Endothelial cell of umbilical vein (primary cell): ENCODE measurements at regions not wholly inside any gene's neighbourhood (a gene's known extent, or its start where the extent isn't known, plus 50 kb on each side); places are given as distances from the start of the nearest gene placed in this dataset.

Experiments
- BruUV-seq: library from RNA; stranded (reverse); fragments of 400-500 nt; replicated peaks from 2 replicates; lab custom pipeline; 2021; lab: Mats Ljungman, UMichigan
- CTCF ChIA-PET: fragments of 300-600, 350-600 bp; sonication (Branson Sonifier 250); formaldehyde crosslinking; loops from one replicate; lab custom pipeline; 2021; ENCODE audit warnings: antibody characterized with exemption, inconsistent platforms; lab: Charles Lee
- POLR2A ChIA-PET: fragments of 300-600, 350-600 bp; sonication (Branson Sonifier 250); formaldehyde crosslinking; loops from one replicate; lab custom pipeline; 2021; ENCODE audit warnings: antibody characterized with exemption, inconsistent platforms; lab: Charles Lee
- DNase-seq: peaks from one replicate; pipeline ENCODE4 v3.0.0-alpha.2; 2011; ENCODE audit warnings: low read depth, low spot score
- FAIRE-seq: peaks from 2 replicates; lab custom pipeline; 2011; peaks lifted over from hg19 to GRCh38; lab: Jason Lieb, UNC
- H2AFZ ChIP-seq: 2 replicates; pipeline ENCODE4 v1.6.0; 2012; ENCODE audit warnings: low read depth, low read length, control low read depth, inconsistent platforms
- H3K27ac ChIP-seq: 2 replicates; pipeline ENCODE4 v1.5.1; 2011; ENCODE audit warnings: low read depth, mild to moderate bottlenecking, control low read depth, low read length, moderate library complexity; ENCODE audit not compliant: insufficient read depth
- H3K27me3 ChIP-seq, 2 experiments: 2 replicates each; pipeline versions ENCODE4 v1.6.0 to v1.6.1; 2011; ENCODE audit warnings: low read length in 2 of 2, mixed read lengths in 1 of 2; ENCODE audit not compliant: control insufficient read depth in 2 of 2, insufficient read depth in 2 of 2
- H3K36me3 ChIP-seq, 2 experiments: 2 replicates in 1 of 2; 3 replicates in 1 of 2; pipeline ENCODE4 v1.5.1; 2011; ENCODE audit warnings: low read length in 2 of 2, mild to moderate bottlenecking in 1 of 2, moderate library complexity in 1 of 2; ENCODE audit not compliant: control insufficient read depth in 2 of 2, insufficient read depth in 2 of 2; ENCODE audit errors: extremely low read depth in 1 of 2
- H3K4me1 ChIP-seq: 3 replicates; pipeline ENCODE4 v1.5.1; 2011; ENCODE audit warnings: mild to moderate bottlenecking, low read length; ENCODE audit not compliant: control insufficient read depth, insufficient read depth; ENCODE audit errors: extremely low read depth
- H3K4me2 ChIP-seq: 2 replicates; pipeline ENCODE4 v1.6.1; 2011; ENCODE audit warnings: low read length, control low read depth, mixed read lengths; ENCODE audit not compliant: insufficient read depth
- H3K4me3 ChIP-seq, 3 experiments: fragments of 200-600 bp in 1 of 3; sonication (generic), shearing (Covaris generic) in 1 of 3; replicated peaks in 1 of 3; 2 replicates each; pipeline ENCODE4 v1.5.1; 2011 to 2016; ENCODE audit warnings: control low read depth in 3 of 3, low read length in 3 of 3, mild to moderate bottlenecking in 2 of 3, inconsistent platforms in 1 of 3, low read depth in 1 of 3, moderate library complexity in 1 of 3; ENCODE audit not compliant: insufficient read depth in 1 of 3
- H3K79me2 ChIP-seq: 2 replicates; pipeline ENCODE4 v1.6.0; 2012; ENCODE audit warnings: low read length, inconsistent platforms; ENCODE audit not compliant: control insufficient read depth, insufficient read depth
- H3K9ac ChIP-seq: replicated peaks from 2 replicates; pipeline ENCODE3; 2011; ENCODE audit warnings: low read length, control low read depth; ENCODE audit not compliant: insufficient read depth; ENCODE audit errors: extremely low read depth
- H3K9me1 ChIP-seq: replicated peaks from 3 replicates; pipeline ENCODE4 v1.6.0; 2011; ENCODE audit warnings: mild to moderate bottlenecking, low read length; ENCODE audit not compliant: control insufficient read depth, insufficient read depth; ENCODE audit errors: extremely low read depth
- H3K9me3 ChIP-seq: replicated peaks from 2 replicates; pipeline ENCODE4 v1.5.1; 2012; ENCODE audit warnings: low read length, inconsistent platforms; ENCODE audit not compliant: control insufficient read depth, insufficient read depth
- H4K20me1 ChIP-seq: replicated peaks from 2 replicates; pipeline ENCODE3; 2011; ENCODE audit warnings: mild to moderate bottlenecking, low read length; ENCODE audit not compliant: control insufficient read depth, insufficient read depth; ENCODE audit errors: extremely low read depth
- EZH2 ChIP-seq: IDR thresholded peaks from 2 replicates; pipeline ENCODE4 v1.6.1; 2012; ENCODE audit warnings: borderline replicate concordance, low read depth, mild to moderate bottlenecking, moderate library complexity, low read length, inconsistent platforms; ENCODE audit not compliant: severe bottlenecking
- FOS ChIP-seq: IDR thresholded peaks from 2 replicates; pipeline ENCODE4 v1.6.1; 2011; ENCODE audit warnings: mild to moderate bottlenecking, low read length, moderate library complexity, borderline replicate concordance; ENCODE audit not compliant: insufficient read depth
- GATA2 ChIP-seq: IDR thresholded peaks from 2 replicates; pipeline ENCODE4 v1.7.0; 2011; ENCODE audit warnings: low read depth, mild to moderate bottlenecking, moderate library complexity, mixed read lengths, low read length; ENCODE audit not compliant: insufficient read length, insufficient read depth
- JUN ChIP-seq: IDR thresholded peaks from 2 replicates; pipeline ENCODE4 v1.6.1; 2011; ENCODE audit warnings: borderline replicate concordance, low read depth; ENCODE audit not compliant: insufficient read length, insufficient read depth
- MYC ChIP-seq: IDR thresholded peaks from one replicate; pipeline ENCODE4 v1.6.1; 2011; ENCODE audit warnings: mild to moderate bottlenecking, low read depth, low read length
- POLR2A ChIP-seq: IDR thresholded peaks from 2 replicates; pipeline ENCODE4 v1.6.1; 2012; ENCODE audit warnings: low read depth, mild to moderate bottlenecking, control low read depth, low read length
- POLR2AphosphoS5 ChIP-seq: IDR thresholded peaks from 2 replicates; pipeline ENCODE4 v1.6.1; 2012; ENCODE audit warnings: low read depth, mild to moderate bottlenecking, control low read depth, low read length, moderate library complexity; ENCODE audit not compliant: insufficient read depth
- dilution Hi-C: fragments of 300-500 bp; cut with MboI; formaldehyde crosslinking; loops from one replicate; pipeline ENCODE4 v1.15.0; 2019; ENCODE audit warnings: low sequenced_read_pairs; ENCODE audit not compliant: extremely low pct_ligation_motif_present
- intact Hi-C: fragments of 100-400 bp; cut with micrococcal nuclease; formaldehyde crosslinking; loops from one replicate; pipeline ENCODE4 v1.10.0; 2022
- TF ChIP-seq, protein P1 (sequence below): IDR thresholded peaks from 2 replicates; pipeline ENCODE4 v1.6.1; 2011; ENCODE audit not compliant: insufficient read depth, insufficient read length
- TF ChIP-seq, protein P2 (sequence below), 2 donors: IDR thresholded peaks; 1 replicate in 1 of 2; 2 replicates in 1 of 2; pipeline ENCODE4 v1.5.1; 2011; ENCODE audit warnings: low read length in 2 of 2, mild to moderate bottlenecking in 2 of 2, moderate library complexity in 2 of 2, control low read depth in 1 of 2, inconsistent platforms in 1 of 2, low read depth in 1 of 2; ENCODE audit not compliant: insufficient read depth in 1 of 2; ENCODE audit errors: extremely low read depth in 1 of 2

DNA sequence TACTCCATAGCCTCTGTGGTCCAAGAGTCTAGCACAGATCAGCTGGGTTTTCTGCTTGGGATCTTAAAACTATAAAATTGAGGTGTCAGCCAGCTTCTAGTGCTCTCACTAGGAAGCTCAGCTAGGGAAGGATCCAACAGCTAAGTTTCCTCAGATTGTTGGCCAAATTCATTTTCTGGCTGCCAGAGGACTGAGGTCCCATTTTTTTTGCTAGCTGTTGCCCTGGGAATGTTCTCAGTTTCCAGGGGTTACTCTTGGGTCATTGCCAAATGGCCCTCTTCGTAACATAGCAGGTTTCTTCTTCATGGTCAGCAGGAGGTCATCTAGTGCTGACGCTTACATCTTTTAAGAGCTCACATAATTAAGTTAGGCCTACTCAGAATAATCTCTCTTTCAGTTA, 2178.2 kb downstream of the ARAP2 start:
- ChIA-PET CTCF (no interaction called here), POLR2A (no interaction called here)
- dilution Hi-C loops: no loop called here
- Histone ChIP-seq H3K9me1 (no peaks in the 10 kb centered on the region), H3K9ac (no peak overlapping the region), H3K27ac (no peak overlapping the region), H4K20me1 (no peaks in the 10 kb centered on the region), H3K4me2 (no peak overlapping the region), H3K4me3 (no peak overlapping the region), H3K36me3 (no peaks in the 10 kb centered on the region), H3K4me1 (no peaks in the 10 kb centered on the region), H3K9me3 (no peaks in the 10 kb centered on the region), H3K79me2 (no peaks in the 10 kb centered on the region), H2AFZ (no peak overlapping the region), H3K27me3 (no peaks in the 10 kb centered on the region)
- no TSS peak for BruUV-seq
- TF ChIP-seq, protein P1, sequence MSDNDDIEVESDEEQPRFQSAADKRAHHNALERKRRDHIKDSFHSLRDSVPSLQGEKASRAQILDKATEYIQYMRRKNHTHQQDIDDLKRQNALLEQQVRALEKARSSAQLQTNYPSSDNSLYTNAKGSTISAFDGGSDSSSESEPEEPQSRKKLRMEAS: no peak
- TF ChIP-seq GATA2 (no peak), JUN (no peak), MYC (no peak), FOS (no peak), POLR2AphosphoS5 (no peak), EZH2 (no peak), POLR2A (no peak)
- TF ChIP-seq, protein P2, sequence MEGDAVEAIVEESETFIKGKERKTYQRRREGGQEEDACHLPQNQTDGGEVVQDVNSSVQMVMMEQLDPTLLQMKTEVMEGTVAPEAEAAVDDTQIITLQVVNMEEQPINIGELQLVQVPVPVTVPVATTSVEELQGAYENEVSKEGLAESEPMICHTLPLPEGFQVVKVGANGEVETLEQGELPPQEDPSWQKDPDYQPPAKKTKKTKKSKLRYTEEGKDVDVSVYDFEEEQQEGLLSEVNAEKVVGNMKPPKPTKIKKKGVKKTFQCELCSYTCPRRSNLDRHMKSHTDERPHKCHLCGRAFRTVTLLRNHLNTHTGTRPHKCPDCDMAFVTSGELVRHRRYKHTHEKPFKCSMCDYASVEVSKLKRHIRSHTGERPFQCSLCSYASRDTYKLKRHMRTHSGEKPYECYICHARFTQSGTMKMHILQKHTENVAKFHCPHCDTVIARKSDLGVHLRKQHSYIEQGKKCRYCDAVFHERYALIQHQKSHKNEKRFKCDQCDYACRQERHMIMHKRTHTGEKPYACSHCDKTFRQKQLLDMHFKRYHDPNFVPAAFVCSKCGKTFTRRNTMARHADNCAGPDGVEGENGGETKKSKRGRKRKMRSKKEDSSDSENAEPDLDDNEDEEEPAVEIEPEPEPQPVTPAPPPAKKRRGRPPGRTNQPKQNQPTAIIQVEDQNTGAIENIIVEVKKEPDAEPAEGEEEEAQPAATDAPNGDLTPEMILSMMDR (IDR thresholded peaks at IDR 0.05; ENCODE audit: extremely low read depth in 1 of 2, insufficient read depth in 1 of 2, low read depth in 1 of 2, low read length in 2 of 2): no peak
- DNase-seq: no peak
- FAIRE-seq: no peak
- intact Hi-C loops: no loop called here
